HG03139 (cell line): ENCODE measurements at regions not wholly inside any gene's neighbourhood (a gene's known extent, or its start where the extent isn't known, plus 50 kb on each side); places are given as distances from the start of the nearest gene placed in this dataset.
A peak's percentile ranks its signal among the peaks of the same experiment; 100 is the strongest.
"Not testable (repeated sequence)": the region's sequence is repeated elsewhere in the genome, so short reads cannot be mapped to it uniquely, and the experiment has no call there.

ENCODE experiments used
- ATAC-seq: cut with Tn5 transposase; IDR thresholded peaks from one replicate; pipeline ENCODE4 v1.9.1; 2021; ENCODE audit not compliant: unreplicated experiment

GRCh38 chr10:25076506-25077177 lies 60.2 kb downstream of the THNSL1 start:
- ATAC-seq = no peak

DNA sequence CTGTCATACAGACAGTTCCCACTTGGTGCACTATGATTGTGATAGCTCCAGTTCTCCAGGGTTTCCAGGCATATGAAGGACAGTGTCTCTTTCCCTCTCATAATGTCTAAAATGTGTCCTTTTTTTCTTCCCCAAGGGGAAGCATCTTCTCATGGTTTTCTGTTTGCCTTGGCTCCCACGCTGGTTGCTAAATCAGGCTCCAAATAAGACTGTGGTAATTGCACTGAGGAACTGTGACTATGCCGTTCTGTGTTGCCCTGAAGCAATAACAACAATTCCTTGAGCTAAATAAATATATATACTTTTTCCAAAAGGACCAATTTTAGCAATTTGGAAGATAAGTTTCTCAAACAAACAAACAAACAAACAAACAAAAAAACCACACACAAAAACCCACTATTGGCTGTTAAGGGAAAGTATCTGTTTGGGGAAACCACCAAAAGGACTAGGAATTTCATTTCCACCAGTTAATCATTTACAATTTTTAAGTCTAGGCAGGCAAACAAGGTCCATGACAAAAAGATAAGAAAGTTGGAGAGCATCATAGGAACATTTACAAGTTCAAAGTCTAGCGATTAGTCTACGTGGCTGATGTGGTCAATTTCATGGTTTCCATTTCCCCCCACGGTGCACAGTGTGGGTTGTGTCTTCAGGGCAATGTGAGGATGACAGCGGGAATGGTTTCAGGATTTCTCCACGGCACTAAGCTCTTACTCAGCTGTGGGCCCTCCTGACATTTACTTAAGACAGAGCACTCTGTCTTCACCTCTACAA lies 62.4 kb downstream of the THNSL1 start:
- no peak for ATAC-seq

DNA sequence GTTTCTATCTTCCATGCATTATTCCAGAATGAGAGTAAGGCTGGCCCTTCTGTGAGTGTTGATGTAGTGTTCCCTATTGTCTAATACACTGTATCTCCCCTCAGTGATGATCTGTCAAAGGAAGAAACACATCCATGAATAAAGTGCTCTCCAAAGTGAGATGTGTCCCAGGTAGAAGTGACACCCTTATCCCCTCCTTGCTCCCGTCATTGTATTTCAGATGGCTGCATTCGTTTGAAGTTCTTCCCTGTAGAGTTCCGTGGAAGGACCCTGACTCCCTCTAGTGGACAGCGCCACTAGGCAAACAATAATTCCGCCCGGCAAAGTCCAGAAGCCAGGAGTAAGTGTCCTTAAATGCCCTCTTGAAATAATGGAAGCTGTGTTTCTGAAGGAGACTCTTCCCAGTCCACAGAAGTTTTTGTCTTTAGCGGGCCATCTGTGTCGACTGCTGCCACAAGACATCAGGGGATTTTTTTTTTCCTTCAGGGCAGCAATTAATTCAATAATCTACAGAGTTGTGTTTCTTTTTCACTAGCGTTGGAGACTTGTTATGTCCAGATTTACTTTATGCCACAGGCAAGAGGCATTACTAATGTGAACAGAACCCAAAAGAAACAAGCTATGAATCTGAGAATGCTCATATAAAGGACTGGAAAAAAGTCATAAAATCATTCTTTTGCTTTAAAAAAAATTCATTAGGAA lies 64.6 kb downstream of the THNSL1 start:
- ATAC-seq = peak; percentile 82

- no peak for ATAC-seq
These were observed 66.1 kb downstream of the THNSL1 start for GRCh38 chr10:25082276-25083204.

- ATAC-seq = no peak
These were observed 67.2 kb downstream of the THNSL1 start for GRCh38 chr10:25083546-25084111.

DNA sequence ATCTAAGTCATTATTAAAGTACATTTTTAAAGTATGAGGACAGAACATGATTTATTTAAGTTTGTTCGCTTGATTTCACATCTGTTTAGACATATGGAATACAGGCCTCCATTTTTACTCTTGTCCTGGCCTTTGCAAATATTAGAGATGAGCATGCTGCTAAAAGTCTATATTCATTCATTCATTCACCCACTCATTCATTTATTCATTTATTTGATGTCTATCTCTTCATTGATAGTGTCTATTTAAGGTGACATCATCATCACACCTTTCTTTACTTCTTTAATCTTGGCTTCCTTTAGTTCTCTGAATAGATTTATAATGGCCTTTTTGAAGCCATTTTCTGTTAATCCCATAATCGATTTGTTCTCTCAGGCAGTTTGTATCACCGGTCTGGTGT lies 68.0 kb downstream of the THNSL1 start:
- no peak for ATAC-seq

- no peak for ATAC-seq
These were observed 78.2 kb downstream of the THNSL1 start for GRCh38 chr10:25094590-25094989.

GRCh38 chr10:25097669-25098411 lies 77.0 kb upstream of the GPR158 start:
- ATAC-seq = no peak

GRCh38 chr10:25100141-25100540 lies 74.7 kb upstream of the GPR158 start:
- no peak for ATAC-seq

- no peak for ATAC-seq
These were observed 73.2 kb upstream of the GPR158 start for GRCh38 chr10:25101461-25102146.

DNA sequence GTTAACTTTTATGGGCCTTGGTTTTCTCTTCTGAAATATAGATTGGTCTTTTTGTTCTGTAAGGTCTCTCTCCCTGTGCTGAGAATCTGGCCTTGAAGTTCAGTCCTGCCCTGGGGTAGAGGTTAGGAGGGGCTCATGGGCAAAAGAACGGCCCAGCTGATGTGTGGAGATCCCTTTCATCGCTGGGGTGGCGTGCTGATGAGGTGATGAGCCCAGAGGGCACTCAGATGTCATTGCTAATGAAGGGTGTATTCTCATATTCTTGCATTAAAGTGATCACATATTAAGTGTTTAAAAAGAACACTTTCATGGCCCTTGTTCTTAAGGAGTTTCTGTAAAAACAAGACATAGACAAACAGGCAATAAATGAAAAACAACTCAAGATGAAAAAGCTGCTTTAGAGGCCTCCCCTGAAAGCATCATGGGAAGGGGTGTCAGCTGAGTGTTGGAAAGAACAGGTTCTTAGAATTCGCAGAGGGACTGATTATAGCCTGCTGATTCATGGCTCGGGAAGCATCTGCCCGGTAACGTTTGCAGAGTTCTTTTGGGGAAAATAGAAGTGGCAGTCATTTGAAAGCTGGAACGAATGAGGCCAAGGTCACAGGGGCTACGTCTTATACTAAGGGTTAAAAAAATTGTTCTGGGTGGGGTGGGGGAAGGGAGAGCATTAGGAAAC lies 72.5 kb upstream of the GPR158 start:
- no peak for ATAC-seq

DNA sequence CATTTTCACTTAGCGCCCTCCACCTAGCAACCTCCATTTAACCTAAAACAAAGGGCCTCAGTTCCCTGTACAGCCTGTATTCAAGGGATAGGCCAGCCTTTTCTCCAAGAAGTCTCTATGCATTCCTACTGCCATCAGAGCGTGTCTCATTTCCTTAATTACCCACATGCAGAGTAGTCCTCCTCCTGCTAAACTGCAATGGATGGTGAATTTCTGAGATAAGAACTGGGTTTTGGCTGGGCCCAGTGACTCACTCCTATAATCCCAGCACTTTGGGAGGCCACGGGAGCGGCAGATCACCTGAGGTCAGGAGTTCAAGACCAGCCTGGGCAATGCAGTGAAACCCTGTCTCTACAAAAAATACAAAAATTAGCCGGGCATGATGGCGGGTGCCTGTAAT lies 71.1 kb upstream of the GPR158 start:
- no peak for ATAC-seq

DNA sequence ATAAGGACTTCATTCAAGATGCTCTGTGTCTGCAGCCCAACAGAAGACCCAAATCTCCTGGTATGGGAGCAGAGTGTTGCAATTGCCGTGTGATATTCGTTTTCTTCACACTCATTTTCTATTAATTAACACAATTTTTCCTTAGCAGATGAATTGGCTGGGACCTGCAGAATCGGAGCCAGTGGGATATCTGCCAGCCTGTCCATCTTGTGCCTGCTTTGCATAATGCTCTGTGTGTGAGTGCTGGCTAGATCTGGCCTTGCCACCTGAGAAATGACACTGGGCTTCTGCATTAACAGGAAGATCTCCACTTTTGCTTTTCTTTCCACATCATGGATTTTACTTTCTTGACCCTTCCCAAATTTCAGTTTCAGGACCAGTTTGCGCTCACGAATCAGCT lies 70.4 kb upstream of the GPR158 start:
- no peak for ATAC-seq

GRCh38 chr10:25105262-25105661 lies 69.5 kb upstream of the GPR158 start:
- ATAC-seq = no peak

DNA sequence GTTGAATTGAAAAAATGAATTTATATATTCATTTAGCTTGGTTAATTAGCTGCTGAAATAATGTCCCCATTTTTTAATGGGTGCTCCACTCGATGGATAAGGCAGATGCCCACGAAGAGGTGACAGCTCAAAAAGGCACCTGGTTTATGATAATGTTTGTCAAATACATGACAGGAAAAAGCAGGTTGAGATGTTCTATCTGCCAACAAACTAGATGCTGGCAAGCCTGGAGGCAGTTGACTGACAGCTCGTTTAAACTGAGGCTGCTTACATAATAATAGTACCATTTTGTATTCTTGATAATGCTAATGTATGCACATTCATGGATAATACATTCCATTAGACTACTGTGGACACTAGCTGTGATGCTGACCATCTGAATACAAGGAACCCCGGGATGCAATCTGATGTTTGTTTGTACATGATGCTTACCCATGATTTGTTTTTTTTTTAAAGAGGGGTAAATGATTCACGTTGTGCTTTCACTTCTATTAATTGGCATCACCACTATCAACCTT lies 69.0 kb upstream of the GPR158 start:
- no peak for ATAC-seq

GRCh38 chr10:25107756-25108155 lies 67.0 kb upstream of the GPR158 start:
- ATAC-seq = no peak

DNA sequence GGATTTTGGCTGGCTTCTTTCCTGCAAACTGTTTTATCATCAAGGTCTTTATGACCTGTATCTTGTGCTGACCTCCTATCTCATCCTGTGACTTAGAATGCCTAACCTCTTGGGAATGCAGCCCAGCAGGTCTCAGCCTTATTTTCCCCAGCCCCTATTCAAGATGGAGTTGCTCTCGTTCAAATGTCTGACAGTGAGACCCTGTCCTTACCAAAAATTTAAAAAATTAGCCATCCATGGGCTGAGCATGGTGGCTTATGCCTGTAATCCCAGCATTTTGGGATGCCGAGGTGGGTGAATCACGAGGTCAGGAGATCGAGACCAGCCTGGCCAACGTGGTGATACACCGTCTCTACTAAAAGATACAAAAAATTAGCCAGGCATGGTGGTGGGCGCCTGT lies 64.9 kb upstream of the GPR158 start:
- not testable (repeated sequence) for ATAC-seq

DNA sequence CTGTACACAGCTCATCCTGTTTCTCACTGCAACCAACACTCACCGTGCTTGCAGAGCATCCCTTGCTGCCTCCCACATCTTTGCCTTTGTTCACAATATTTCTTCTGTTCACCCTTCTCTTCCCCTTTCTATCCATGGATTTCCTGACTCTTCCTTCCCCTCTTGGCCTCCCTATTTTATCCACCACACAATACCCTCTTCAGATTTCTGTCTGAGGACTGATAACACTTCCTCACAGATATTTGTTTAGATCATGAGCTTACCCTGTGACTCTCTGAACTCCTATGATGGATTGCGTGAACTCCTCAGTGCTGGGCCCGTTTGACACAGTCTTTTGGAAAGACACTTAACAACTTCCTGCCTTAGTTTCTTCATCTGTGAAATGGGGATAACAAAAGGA lies 62.8 kb upstream of the GPR158 start:
- no peak for ATAC-seq
